ENCODE measurements at regions not wholly inside any gene's neighbourhood (a gene's known extent, or its start where the extent isn't known, plus 50 kb on each side); places are given as distances from the start of the nearest gene placed in this dataset.

- Histone ChIP-seq H3K79me2 (ENCODE audit: control insufficient read depth, insufficient read depth, low read length) (no peaks in the 10 kb centered on the region), H3K4me1 (ENCODE audit: control insufficient read depth, insufficient read depth, low read length) (peaks cover 27% of the 10 kb centered on the region), H3K9ac (ENCODE audit: control insufficient read depth, insufficient read depth, low read length) (no peak overlapping the region), H4K20me1 (ENCODE audit: control insufficient read depth, insufficient read depth) (no peaks in the 10 kb centered on the region), H3K4me2 (ENCODE audit: control insufficient read depth, insufficient read depth) (no peak overlapping the region), H3K9me3 (replicated peaks; ENCODE audit: control insufficient read depth, insufficient read depth, low read length) (peaks cover 3% of the 10 kb centered on the region), H3K4me3 (no peak overlapping the region), H2AFZ (ENCODE audit: control insufficient read depth, low read depth, low read length) (no peak overlapping the region), H3K27ac (ENCODE audit: control insufficient read depth, insufficient read depth) (no peak overlapping the region), H3K36me3 (ENCODE audit: control insufficient read depth in 2 of 2, insufficient read depth in 2 of 2, low read length in 1 of 2) (no peaks in the 10 kb centered on the region), H3K27me3 (replicated peaks in 1 of 2; ENCODE audit: control insufficient read depth in 2 of 2, insufficient read depth in 2 of 2, low read length in 1 of 2) (no peaks in the 10 kb centered on the region)
- SMC1A ChIA-PET (ENCODE audit: uncharacterized antibody, unreplicated experiment): interaction anchor here (0.6 to 4.8 kb wide), 7 partner anchors 7 to 381 kb away, joined by 3 to 41 read pairs (median 5); no protein-coding TSS in a partner anchor
- no peak for DNase-seq (ENCODE audit: low read depth, low spot score)
- 76% methylated on average over 3 of the region's 3 CpGs for WGBS (ENCODE audit: insufficient coverage, insufficient replicate concordance, low lambda C conversion rate, missing lambda C conversion rate)
- no TSS peak for BruUV-seq (replicated peaks)
- in situ Hi-C loops (cut with MboI) (loop anchor here (5.0 kb wide), 1 partner anchor 233 kb away; no protein-coding TSS in a partner anchor), intact Hi-C loops (cut with micrococcal nuclease; ENCODE audit: unreplicated experiment) (loop anchor here (5.0 to 10.0 kb wide), 4 partner anchors 88 to 546 kb away; no protein-coding TSS in a partner anchor)
- no peak for TF ChIP-seq RCOR1 (conservative IDR thresholded peaks at IDR 0.05; ENCODE audit: low read depth, low read length)
- no peak for TF ChIP-seq MAX (IDR thresholded peaks at IDR 0.05; ENCODE audit: low read depth, low read length)
- TF ChIP-seq NFYB (IDR thresholded peaks at IDR 0.05; ENCODE audit: insufficient read depth, low read depth, low read length): no peak
- no peak for FAIRE-seq
- POLR2A ChIA-PET: no interaction called here
- CTCF ChIA-PET: interaction anchor here (0.9 kb wide), 1 partner anchor 34 kb away, joined by 3 read pairs; no protein-coding TSS in a partner anchor
- RAD21 ChIA-PET (ENCODE audit: unreplicated experiment): no interaction called here
- ATAC-seq: no peak
Measured at GRCh38 chr1:199170711-199171110, 531.9 kb downstream of the PTPRC start.

- in situ Hi-C loops (cut with MboI) (loop anchor here (5.0 kb wide), 1 partner anchor 235 kb away; no protein-coding TSS in a partner anchor), intact Hi-C loops (cut with micrococcal nuclease; ENCODE audit: unreplicated experiment) (loop anchor here (1.0 to 10.0 kb wide), 7 partner anchors 54 to 548 kb away; no protein-coding TSS in a partner anchor)
- CTCF ChIA-PET: interaction anchor here (0.7 to 2.7 kb wide), 8 partner anchors 10 to 247 kb away, joined by 3 to 13 read pairs (median 8); no protein-coding TSS in a partner anchor
- no TSS peak for BruUV-seq (replicated peaks)
- H3K79me2 ChIP-seq (ENCODE audit: control insufficient read depth, insufficient read depth, low read length): no peaks in the 10 kb centered on the region
- 0 out of 2 replicates have a peak overlapping the region, but pooled peaks have one; percentile 17 for H3K9ac ChIP-seq (ENCODE audit: control insufficient read depth, insufficient read depth, low read length)
- POLR2A ChIA-PET: interaction anchor here (0.6 to 2.4 kb wide), 4 partner anchors 9 to 163 kb away, joined by 3 to 10 read pairs (median 7); no protein-coding TSS in a partner anchor
- H2AFZ ChIP-seq (ENCODE audit: control insufficient read depth, low read depth, low read length): peak overlapping the region; percentile 22
- SMC1A ChIA-PET (ENCODE audit: uncharacterized antibody, unreplicated experiment): interaction anchor here (0.7 to 4.2 kb wide), 27 partner anchors 9 to 550 kb away, joined by 3 to 41 read pairs (median 8); no protein-coding TSS in a partner anchor
- H3K9me3 ChIP-seq (replicated peaks; ENCODE audit: control insufficient read depth, insufficient read depth, low read length): peaks cover 3% of the 10 kb centered on the region
- DNase-seq (ENCODE audit: low read depth, low spot score) (no peak), FAIRE-seq (peak; percentile 18), ATAC-seq (peak; percentile 46)
- peaks cover 27% of the 10 kb centered on the region for H3K4me1 ChIP-seq (ENCODE audit: control insufficient read depth, insufficient read depth, low read length)
- RAD21 ChIA-PET (ENCODE audit: unreplicated experiment): interaction anchor here (1.1 to 3.2 kb wide), 21 partner anchors 8 to 1276 kb away, joined by 3 to 33 read pairs (median 8); no protein-coding TSS in a partner anchor
- no peaks in the 10 kb centered on the region for H3K27me3 ChIP-seq (replicated peaks in 1 of 2; ENCODE audit: control insufficient read depth in 2 of 2, insufficient read depth in 2 of 2, low read length in 1 of 2)
- peak overlapping the region; percentile 72 for H3K27ac ChIP-seq (ENCODE audit: control insufficient read depth, insufficient read depth)
- H4K20me1 ChIP-seq (ENCODE audit: control insufficient read depth, insufficient read depth): no peaks in the 10 kb centered on the region
- 65% methylated on average over 4 of the region's 4 CpGs for WGBS (ENCODE audit: insufficient coverage, insufficient replicate concordance, low lambda C conversion rate, missing lambda C conversion rate)
- H3K4me3 ChIP-seq: no peak overlapping the region
- H3K36me3 ChIP-seq (ENCODE audit: control insufficient read depth in 2 of 2, insufficient read depth in 2 of 2, low read length in 1 of 2): no peaks in the 10 kb centered on the region
- H3K4me2 ChIP-seq (ENCODE audit: control insufficient read depth, insufficient read depth): peak overlapping the region; percentile 28; the same call in 1 of the 2 replicates
- no peak for TF ChIP-seq SREBF1 (IDR thresholded peaks at IDR 0.05; ENCODE audit: low read length)
- peak in 1 of 2 experiments; percentile 44; a peak in 1 of 4 replicates for TF ChIP-seq CEBPB (IDR thresholded peaks at IDR 0.05; ENCODE audit: borderline replicate concordance in 1 of 2, low read depth in 2 of 2, low read length in 2 of 2)
- no peak for TF ChIP-seq ZNF384 (IDR thresholded peaks at IDR 0.05; ENCODE audit: borderline replicate concordance, low read depth, low read length)
- TF ChIP-seq EED (IDR thresholded peaks at IDR 0.05; ENCODE audit: low read depth): peak; percentile 54; the same call in 1 of the 2 replicates
- no peak for TF ChIP-seq E4F1 (IDR thresholded peaks at IDR 0.05; ENCODE audit: borderline replicate concordance, partially characterized antibody)
- TF ChIP-seq BHLHE40 (IDR thresholded peaks at IDR 0.05; ENCODE audit: borderline replicate concordance in 1 of 2, low read depth in 2 of 2, low read length in 1 of 2): peak; percentile 38 to 49; a peak in 2 of 4 replicates
- TF ChIP-seq BCL11A (IDR thresholded peaks at IDR 0.05; ENCODE audit: low read depth, low read length): peak; percentile 6; the same call in 1 of the 2 replicates
- 0 out of 2 replicates have a peak, but pooled peaks have one; percentile 28 for TF ChIP-seq RAD51 (IDR thresholded peaks at IDR 0.05)
Measured at GRCh38 chr1:199172171-199173124, 533.6 kb downstream of the PTPRC start.
